BE2C (cell line): ENCODE measurements at regions not wholly inside any gene's neighbourhood (a gene's known extent, or its start where the extent isn't known, plus 50 kb on each side); places are given as distances from the start of the nearest gene placed in this dataset.
A peak's percentile ranks its signal among the peaks of the same experiment; 100 is the strongest.

Experiments used
- DNase-seq: peaks from one replicate; pipeline ENCODE4 v3.0.0-alpha.2; 2020
- H3K27me3 ChIP-seq: fragments of 250-450 bp; sonication (Bioruptor Pico); 2 replicates; pipeline ENCODE4 v1.5.1; 2020; ENCODE audit warnings: mild to moderate bottlenecking
- H3K36me3 ChIP-seq: fragments of 250-450 bp; sonication (Bioruptor Pico); 2 replicates; pipeline ENCODE4 v1.5.1; 2020; ENCODE audit warnings: mild to moderate bottlenecking
- H3K4me1 ChIP-seq: fragments of 250-450 bp; sonication (Bioruptor Pico); 2 replicates; pipeline ENCODE4 v1.5.1; 2020
- H3K4me3 ChIP-seq: 2 replicates; pipeline ENCODE4 v1.5.1; 2011; ENCODE audit warnings: low read depth, low read length
- H3K9me3 ChIP-seq: fragments of 250-450 bp; sonication (Bioruptor Pico); 2 replicates; pipeline ENCODE4 v1.5.1; 2020
- TF ChIP-seq, protein P1 (sequence below): IDR thresholded peaks from 2 replicates; pipeline ENCODE4 v1.5.1; 2012; ENCODE audit warnings: mild to moderate bottlenecking, low read depth, low read length

- no peaks in the 10 kb centered on the region for H3K9me3 ChIP-seq
- H3K4me3 ChIP-seq: no peak overlapping the region
- TF ChIP-seq, protein P1, sequence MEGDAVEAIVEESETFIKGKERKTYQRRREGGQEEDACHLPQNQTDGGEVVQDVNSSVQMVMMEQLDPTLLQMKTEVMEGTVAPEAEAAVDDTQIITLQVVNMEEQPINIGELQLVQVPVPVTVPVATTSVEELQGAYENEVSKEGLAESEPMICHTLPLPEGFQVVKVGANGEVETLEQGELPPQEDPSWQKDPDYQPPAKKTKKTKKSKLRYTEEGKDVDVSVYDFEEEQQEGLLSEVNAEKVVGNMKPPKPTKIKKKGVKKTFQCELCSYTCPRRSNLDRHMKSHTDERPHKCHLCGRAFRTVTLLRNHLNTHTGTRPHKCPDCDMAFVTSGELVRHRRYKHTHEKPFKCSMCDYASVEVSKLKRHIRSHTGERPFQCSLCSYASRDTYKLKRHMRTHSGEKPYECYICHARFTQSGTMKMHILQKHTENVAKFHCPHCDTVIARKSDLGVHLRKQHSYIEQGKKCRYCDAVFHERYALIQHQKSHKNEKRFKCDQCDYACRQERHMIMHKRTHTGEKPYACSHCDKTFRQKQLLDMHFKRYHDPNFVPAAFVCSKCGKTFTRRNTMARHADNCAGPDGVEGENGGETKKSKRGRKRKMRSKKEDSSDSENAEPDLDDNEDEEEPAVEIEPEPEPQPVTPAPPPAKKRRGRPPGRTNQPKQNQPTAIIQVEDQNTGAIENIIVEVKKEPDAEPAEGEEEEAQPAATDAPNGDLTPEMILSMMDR: no peak
- no peaks in the 10 kb centered on the region for H3K36me3 ChIP-seq
- no peak for DNase-seq
- no peaks in the 10 kb centered on the region for H3K27me3 ChIP-seq
- H3K4me1 ChIP-seq: no peaks in the 10 kb centered on the region
Measured at GRCh38 chr17:53736516-53737240, 86.0 kb upstream of the KIF2B start.

GRCh38 chr17:53724726-53725125 lies 98.0 kb upstream of the KIF2B start:
- TF ChIP-seq, protein P1: no peak
- no peak for DNase-seq

DNA sequence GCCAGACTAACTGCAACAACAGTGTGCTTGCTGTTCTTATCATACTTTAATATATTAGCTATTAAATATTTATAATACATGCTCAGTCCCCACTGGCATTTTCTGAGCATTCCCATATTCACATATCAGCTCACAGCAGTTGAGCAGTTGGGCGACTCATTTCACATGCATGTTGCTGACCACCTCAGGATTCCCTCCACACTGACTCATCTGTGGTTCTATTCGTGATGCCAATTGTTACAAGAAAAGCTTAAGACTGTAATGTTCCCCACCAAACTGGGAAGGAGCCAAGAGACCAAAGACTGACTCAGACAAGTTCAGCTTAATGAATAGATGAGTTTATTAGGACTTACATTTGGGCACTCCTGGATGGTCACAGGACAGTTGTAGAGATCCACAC lies 100.3 kb upstream of the KIF2B start:
- Histone ChIP-seq H3K4me3 (no peak overlapping the region), H3K36me3 (no peaks in the 10 kb centered on the region), H3K9me3 (no peaks in the 10 kb centered on the region; the same call in 1 of the 2 replicates), H3K27me3 (no peaks in the 10 kb centered on the region), H3K4me1 (peaks cover 5% of the 10 kb centered on the region)
- DNase-seq: no peak
- TF ChIP-seq, protein P1: no peak

More at GRCh38 chr17:53724726-53725125, 98.0 kb upstream of the KIF2B start:
- H3K4me1 ChIP-seq: peaks cover 1% of the 10 kb centered on the region; the same call in 1 of the 2 replicates
- H3K27me3 ChIP-seq: no peaks in the 10 kb centered on the region
- H3K4me3 ChIP-seq: no peak overlapping the region
- no peaks in the 10 kb centered on the region for H3K36me3 ChIP-seq
- peaks cover 4% of the 10 kb centered on the region for H3K9me3 ChIP-seq

DNA sequence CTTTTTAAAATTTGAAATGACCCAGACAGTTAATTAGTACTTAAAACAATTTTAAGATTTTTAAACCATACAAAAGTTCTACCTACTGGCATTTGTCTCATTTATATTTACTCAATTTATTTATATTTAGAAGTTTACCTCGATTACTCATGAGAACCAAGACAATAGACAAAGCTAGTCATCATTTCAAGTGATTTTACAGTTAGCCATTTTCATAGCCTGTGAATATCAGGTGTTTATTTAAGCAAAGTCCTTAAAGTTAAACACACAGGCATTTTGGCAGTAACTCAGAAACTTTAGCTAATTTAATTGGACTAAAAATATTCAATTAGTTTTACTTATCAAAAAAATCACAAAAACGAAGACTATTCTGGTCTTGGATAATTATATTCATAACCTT lies 101.6 kb upstream of the KIF2B start:
- peaks cover 5% of the 10 kb centered on the region for H3K4me1 ChIP-seq
- no peaks in the 10 kb centered on the region for H3K9me3 ChIP-seq
- TF ChIP-seq, protein P1: no peak
- no peaks in the 10 kb centered on the region for H3K36me3 ChIP-seq
- no peaks in the 10 kb centered on the region for H3K27me3 ChIP-seq
- no peak for DNase-seq
- H3K4me3 ChIP-seq: no peak overlapping the region

- H3K4me1 ChIP-seq: peaks cover 5% of the 10 kb centered on the region
- DNase-seq: peak; percentile 77
- H3K4me3 ChIP-seq: no peak overlapping the region
- no peaks in the 10 kb centered on the region for H3K9me3 ChIP-seq
- TF ChIP-seq, protein P1: no peak
- no peaks in the 10 kb centered on the region for H3K27me3 ChIP-seq
- H3K36me3 ChIP-seq: no peaks in the 10 kb centered on the region
Measured at GRCh38 chr17:53719229-53719628, 103.5 kb upstream of the KIF2B start.

GRCh38 chr17:53707566-53707965 lies 115.2 kb upstream of the KIF2B start:
- H3K4me3 ChIP-seq: no peak overlapping the region
- DNase-seq: no peak
- TF ChIP-seq, protein P1: no peak

More at GRCh38 chr17:53707566-53707965, 115.2 kb upstream of the KIF2B start:
- no peaks in the 10 kb centered on the region for H3K9me3 ChIP-seq
- H3K36me3 ChIP-seq: no peaks in the 10 kb centered on the region
- no peaks in the 10 kb centered on the region for H3K27me3 ChIP-seq
- no peaks in the 10 kb centered on the region for H3K4me1 ChIP-seq
